HG03469 (cell line): ENCODE measurements at regions not wholly inside any gene's neighbourhood (a gene's known extent, or its start where the extent isn't known, plus 50 kb on each side); places are given as distances from the start of the nearest gene placed in this dataset.
"Not testable (repeated sequence)": the region's sequence is repeated elsewhere in the genome, so short reads cannot be mapped to it uniquely, and the experiment has no call there.

Source experiments
- ATAC-seq: cut with Tn5 transposase; IDR thresholded peaks from one replicate; pipeline ENCODE4 v1.9.1; 2021; ENCODE audit warnings: mild to moderate bottlenecking, moderate library complexity, moderate number of reproducible peaks; ENCODE audit not compliant: unreplicated experiment

GRCh38 chr17:20840987-20841865, 201.6 kb downstream of the USP22 start:
- ATAC-seq: not testable (repeated sequence)

GRCh38 chr17:20842012-20842411, 200.8 kb downstream of the USP22 start:
- ATAC-seq: not testable (repeated sequence)

GRCh38 chr17:20843261-20843660, 199.6 kb downstream of the USP22 start:
- not testable (repeated sequence) for ATAC-seq

- ATAC-seq: not testable (repeated sequence)
These were observed 198.8 kb downstream of the USP22 start for GRCh38 chr17:20843799-20844553.

GRCh38 chr17:20848869-20849443, 193.9 kb downstream of the USP22 start:
- not testable (repeated sequence) for ATAC-seq

GRCh38 chr17:20851591-20852238, 191.1 kb downstream of the USP22 start:
- ATAC-seq: not testable (repeated sequence)

GRCh38 chr17:20852239-20852989, 190.4 kb downstream of the USP22 start:
- no peak for ATAC-seq

GRCh38 chr17:20852990-20853370, 189.8 kb downstream of the USP22 start:
- ATAC-seq: no peak

- not testable (repeated sequence) for ATAC-seq
These were observed 186.8 kb downstream of the USP22 start for GRCh38 chr17:20855910-20856470.

GRCh38 chr17:20866444-20867209, 176.2 kb downstream of the USP22 start:
- not testable (repeated sequence) for ATAC-seq

- not testable (repeated sequence) for ATAC-seq
These were observed 175.3 kb downstream of the USP22 start for GRCh38 chr17:20867436-20867937.

- not testable (repeated sequence) for ATAC-seq
These were observed 174.7 kb downstream of the USP22 start for GRCh38 chr17:20867938-20868661.

GRCh38 chr17:20868662-20869007, 174.2 kb downstream of the USP22 start:
- ATAC-seq: not testable (repeated sequence)

GRCh38 chr17:20873173-20873572, 169.6 kb downstream of the USP22 start:
- ATAC-seq: not testable (repeated sequence)

GRCh38 chr17:20873688-20874328, 169.0 kb downstream of the USP22 start:
- ATAC-seq: not testable (repeated sequence)

- ATAC-seq: not testable (repeated sequence)
These were observed 165.4 kb downstream of the USP22 start for GRCh38 chr17:20877384-20877783.

- no peak for ATAC-seq
These were observed 152.5 kb downstream of the USP22 start for GRCh38 chr17:20890338-20890737.

- not testable (repeated sequence) for ATAC-seq
These were observed 147.4 kb downstream of the USP22 start for GRCh38 chr17:20895426-20895825.
